Stomach (tissue), 8 donors: ENCODE measurements at regions not wholly inside any gene's neighbourhood (a gene's known extent, or its start where the extent isn't known, plus 50 kb on each side); places are given as distances from the start of the nearest gene placed in this dataset.

Source experiments
- DNase-seq, 2 donors: peaks; one replicate each; pipeline versions ENCODE4 v3.0.0 to v3.0.0-alpha.2; 2013 to 2019
- H3K27ac ChIP-seq, 5 donors: fragments of 200-600 bp in 4 of 5; sonication (generic) in 4 of 5; one replicate each; pipeline ENCODE4 v1.5.1; 2013 to 2019; ENCODE audit warnings: mild to moderate bottlenecking in 1 of 5, moderate library complexity in 1 of 5
- H3K27me3 ChIP-seq, 3 donors: fragments of 200-600 bp; sonication (generic); one replicate each; pipeline ENCODE4 v1.5.1; 2017 to 2019; ENCODE audit warnings: mixed run types in 1 of 3
- H3K36me3 ChIP-seq, 4 donors: fragments of 200-600 bp; sonication (generic); 1 replicate in 3 of 4; 2 replicates in 1 of 4; pipeline ENCODE4 v1.5.1; 2016 to 2019
- H3K4me1 ChIP-seq, 4 donors: fragments of 200-600 bp; sonication (generic); one replicate each; pipeline ENCODE4 v1.5.1; 2016 to 2019
- H3K4me3 ChIP-seq, 4 donors: fragments of 200-600 bp; sonication (generic) in 3 of 4; one replicate each; pipeline ENCODE4 v1.5.1; 2016 to 2019; ENCODE audit warnings: mild to moderate bottlenecking in 1 of 4
- H3K9me3 ChIP-seq, 4 donors: fragments of 200-600 bp; sonication (generic); one replicate each; pipeline ENCODE4 v1.5.1; 2016 to 2019
- CTCF ChIP-seq, 7 experiments: fragments of 450-650 bp in 4 of 7; fragments of 200-600 bp in 3 of 7; sonication (generic) in 3 of 7; IDR thresholded peaks; one replicate each; pipeline ENCODE4 v1.5.1; 2016 to 2019; ENCODE audit warnings: antibody characterized with exemption in 7 of 7, control low read depth in 2 of 7, mild to moderate bottlenecking in 1 of 7
- EP300 ChIP-seq: sonication (generic); formaldehyde crosslinking; IDR thresholded peaks from one replicate; pipeline ENCODE4 v1.6.1; 2017; ENCODE audit warnings: antibody characterized with exemption
- POLR2A ChIP-seq, 4 donors: fragments of 450-650 bp; IDR thresholded peaks; one replicate each; pipeline ENCODE4 v1.6.1; 2016; ENCODE audit warnings: antibody characterized with exemption in 4 of 4, control low read depth in 2 of 4, mild to moderate bottlenecking in 1 of 4, moderate library complexity in 1 of 4
- POLR2AphosphoS5 ChIP-seq, 3 donors: sonication (generic); formaldehyde crosslinking; IDR thresholded peaks; one replicate each; pipeline ENCODE4 v1.6.1; 2016; ENCODE audit warnings: antibody characterized with exemption in 3 of 3
- WGBS, 5 donors: extraction: QIAGEN DNeasy Blood & Tissue Kit in 3 of 5; methylation state at CpG; one replicate each; pipeline versions ENCODE4 v1.1.5 to v1.1.7; 2013 to 2018; 5-methylcytosine and 5-hydroxymethylcytosine counted together
- intact Hi-C: fragments of 100-400 bp; cut with DNase I; formaldehyde crosslinking; loops from one replicate; pipeline ENCODE4 v1.15.1; 2023; ENCODE audit warnings: low total_unique reads
- donor health status: healthy with polysubstance abuse.
- donor health status: Bipolar disorder and iron deficiency.
- donor health status: healthy.

GRCh38 chr10:110436554-110437350 lies 61.0 kb upstream of the DUSP5 start:
- H3K4me3 ChIP-seq = no peak overlapping the region
- H3K9me3 ChIP-seq = no peaks in the 10 kb centered on the region
- WGBS, 5 donors = 75 to 90% (median 85%) methylated on average over 9 of the region's 9 CpGs
- no peaks in the 10 kb centered on the region for H3K4me1 ChIP-seq
- intact Hi-C loops = no loop called here
- TF ChIP-seq POLR2A (IDR thresholded peaks at IDR 0.05) (no peak), CTCF (IDR thresholded peaks at IDR 0.05) (no peak), EP300 (no peak)
- no peaks in the 10 kb centered on the region for H3K36me3 ChIP-seq
- no peak for DNase-seq
- no peaks in the 10 kb centered on the region for H3K27me3 ChIP-seq
- no peak overlapping the region for H3K27ac ChIP-seq

DNA sequence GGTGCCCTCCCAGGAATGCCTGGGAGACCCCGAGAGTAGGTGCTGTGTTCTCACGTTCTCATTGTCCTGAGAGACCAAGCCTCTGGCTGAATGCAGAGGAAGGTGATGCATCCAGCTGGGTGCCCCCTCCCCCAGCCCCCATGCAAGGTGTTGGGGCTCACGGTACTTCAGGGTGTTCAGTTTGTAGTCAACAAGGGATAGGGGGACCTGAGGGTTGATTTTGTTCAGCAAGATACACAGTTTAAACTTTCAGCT lies 60.4 kb upstream of the DUSP5 start:
- 71 to 87% (median 81%) methylated on average over 3 of the region's 3 CpGs for WGBS, 5 donors
- H3K4me1 ChIP-seq = no peaks in the 10 kb centered on the region
- H3K9me3 ChIP-seq = no peaks in the 10 kb centered on the region
- no peak overlapping the region for H3K27ac ChIP-seq
- H3K27me3 ChIP-seq = no peaks in the 10 kb centered on the region
- intact Hi-C loops = no loop called here
- no peak overlapping the region for H3K4me3 ChIP-seq
- no peaks in the 10 kb centered on the region for H3K36me3 ChIP-seq
- DNase-seq = no peak
- no peak for TF ChIP-seq CTCF (IDR thresholded peaks at IDR 0.05)
- TF ChIP-seq POLR2AphosphoS5 (IDR thresholded peaks at IDR 0.05) = no peak
- TF ChIP-seq EP300 = no peak
- no peak for TF ChIP-seq POLR2A (IDR thresholded peaks at IDR 0.05)

GRCh38 chr10:110437761-110438341 lies 59.9 kb upstream of the DUSP5 start:
- Histone ChIP-seq H3K4me3 (no peak overlapping the region), H3K9me3 (no peaks in the 10 kb centered on the region), H3K36me3 (no peaks in the 10 kb centered on the region), H3K4me1 (no peaks in the 10 kb centered on the region), H3K27ac (no peak overlapping the region), H3K27me3 (no peaks in the 10 kb centered on the region)
- no peak for DNase-seq
- intact Hi-C loops = no loop called here
- TF ChIP-seq EP300 (no peak), POLR2A (IDR thresholded peaks at IDR 0.05) (no peak), POLR2AphosphoS5 (IDR thresholded peaks at IDR 0.05) (no peak), CTCF (IDR thresholded peaks at IDR 0.05) (no peak)
- 88 to 94% (median 91%) methylated on average over 4 to 11 of the region's 11 CpGs for WGBS, 5 donors

- TF ChIP-seq POLR2A (IDR thresholded peaks at IDR 0.05) = no peak
- TF ChIP-seq POLR2AphosphoS5 (IDR thresholded peaks at IDR 0.05) = no peak
- no peak for TF ChIP-seq EP300
- no peak for TF ChIP-seq CTCF (IDR thresholded peaks at IDR 0.05)
- Histone ChIP-seq H3K27ac (no peak overlapping the region), H3K27me3 (no peaks in the 10 kb centered on the region), H3K9me3 (no peaks in the 10 kb centered on the region), H3K4me1 (peaks cover 0 to 6% (median 0%) of the 10 kb centered on the region in 4 donors), H3K4me3 (no peak overlapping the region), H3K36me3 (no peaks in the 10 kb centered on the region)
- WGBS, 5 donors = 86 to 93% (median 89%) methylated on average over 4 of the region's 4 CpGs
- no peak for DNase-seq
- intact Hi-C loops = no loop called here
Observed at GRCh38 chr10:110442746-110443145, 55.0 kb upstream of the DUSP5 start.
